Lung (tissue), 11 donors: ENCODE measurements at regions not wholly inside any gene's neighbourhood (a gene's known extent, or its start where the extent isn't known, plus 50 kb on each side); places are given as distances from the start of the nearest gene placed in this dataset.

Experiments used
- ATAC-seq: fragments of 200-7000 bp; cut with Tn5 transposase; one replicate; pipeline ENCODE4 v1.9.1; 2020; ENCODE audit warnings: moderate number of reproducible peaks; ENCODE audit not compliant: insufficient read depth, low FRiP score
- DNase-seq, 3 donors: peaks; one replicate each; pipeline ENCODE4 v3.0.0-alpha.2; 2013 to 2017
- H3K27ac ChIP-seq, 2 donors: one replicate each; pipeline ENCODE4 v1.5.1; 2013; ENCODE audit warnings: mild to moderate bottlenecking in 2 of 2, moderate library complexity in 2 of 2, control low read depth in 1 of 2, inconsistent platforms in 1 of 2, low read depth in 1 of 2, low read length in 1 of 2
- H3K27me3 ChIP-seq, 3 donors: one replicate each; pipeline ENCODE4 v1.5.1; 2013; ENCODE audit warnings: low read length in 2 of 3; ENCODE audit not compliant: control insufficient read depth in 3 of 3, insufficient read depth in 3 of 3
- H3K36me3 ChIP-seq, 4 donors: one replicate each; pipeline ENCODE4 v1.5.1; 2013; ENCODE audit warnings: low read length in 4 of 4, mild to moderate bottlenecking in 1 of 4, moderate library complexity in 1 of 4; ENCODE audit not compliant: control insufficient read depth in 4 of 4, insufficient read depth in 4 of 4
- H3K4me1 ChIP-seq, 5 donors: one replicate each; pipeline ENCODE4 v1.5.1; 2013; ENCODE audit warnings: low read length in 5 of 5, mild to moderate bottlenecking in 2 of 5, moderate library complexity in 1 of 5; ENCODE audit not compliant: control insufficient read depth in 5 of 5, insufficient read depth in 5 of 5
- H3K4me3 ChIP-seq: one replicate; pipeline ENCODE4 v1.5.1; 2013; ENCODE audit warnings: mild to moderate bottlenecking, control low read depth, moderate library complexity
- H3K9ac ChIP-seq, 2 donors: one replicate each; pipeline ENCODE4 v1.5.1; 2013; ENCODE audit warnings: low read length in 2 of 2, control low read depth in 1 of 2; ENCODE audit not compliant: insufficient read depth in 1 of 2
- H3K9me3 ChIP-seq, 4 donors: one replicate each; pipeline ENCODE4 v1.5.1; 2013; ENCODE audit warnings: low read length in 3 of 4, mild to moderate bottlenecking in 1 of 4, moderate library complexity in 1 of 4; ENCODE audit not compliant: control insufficient read depth in 4 of 4, insufficient read depth in 3 of 4
- WGBS, 2 donors: extraction: QIAGEN DNeasy Blood & Tissue Kit; methylation state at CpG; one replicate each; pipeline ENCODE4 v1.1.7; 2013; 5-methylcytosine and 5-hydroxymethylcytosine counted together
- TF ChIP-seq, protein P1 (sequence below): IDR thresholded peaks from 2 replicates; pipeline ENCODE4 v1.5.1; 2012; ENCODE audit warnings: mild to moderate bottlenecking; ENCODE audit errors: control extremely low read depth, extremely low read depth
- donor health status: control.
- donor health status: control.
- donor health status: Bipolar disorder and iron deficiency.
- donor health status: healthy.
- donor health status: DM: yes; HTN: yes; CAD: no.

DNA sequence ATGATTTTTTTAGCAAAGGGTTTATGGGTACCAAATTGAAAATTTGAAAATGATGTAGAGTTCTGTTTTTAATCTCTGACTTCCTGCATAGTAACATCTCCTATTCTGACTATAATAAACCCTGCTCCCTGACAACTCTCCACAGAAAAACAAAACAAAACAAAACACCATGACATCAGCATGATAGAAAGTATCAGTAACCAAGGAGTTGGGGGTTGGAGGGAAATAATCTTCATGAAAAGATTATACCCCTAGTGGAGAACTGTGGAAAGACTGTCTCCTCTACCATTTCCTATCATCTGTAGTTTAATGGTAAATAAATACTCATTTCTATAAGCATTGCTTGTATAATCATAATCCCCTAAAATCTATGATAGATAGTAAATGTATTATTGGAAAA lies 1034.8 kb downstream of the NLGN4Y start:
- Histone ChIP-seq H3K9me3 (no peaks in the 10 kb centered on the region), H3K27me3 (no peaks in the 10 kb centered on the region), H3K9ac (no peak overlapping the region), H3K36me3 (no peaks in the 10 kb centered on the region), H3K4me3 (no peak overlapping the region), H3K27ac (no peak overlapping the region), H3K4me1 (no peaks in the 10 kb centered on the region)
- DNase-seq (no peak), ATAC-seq (no peak)
- TF ChIP-seq, protein P1, sequence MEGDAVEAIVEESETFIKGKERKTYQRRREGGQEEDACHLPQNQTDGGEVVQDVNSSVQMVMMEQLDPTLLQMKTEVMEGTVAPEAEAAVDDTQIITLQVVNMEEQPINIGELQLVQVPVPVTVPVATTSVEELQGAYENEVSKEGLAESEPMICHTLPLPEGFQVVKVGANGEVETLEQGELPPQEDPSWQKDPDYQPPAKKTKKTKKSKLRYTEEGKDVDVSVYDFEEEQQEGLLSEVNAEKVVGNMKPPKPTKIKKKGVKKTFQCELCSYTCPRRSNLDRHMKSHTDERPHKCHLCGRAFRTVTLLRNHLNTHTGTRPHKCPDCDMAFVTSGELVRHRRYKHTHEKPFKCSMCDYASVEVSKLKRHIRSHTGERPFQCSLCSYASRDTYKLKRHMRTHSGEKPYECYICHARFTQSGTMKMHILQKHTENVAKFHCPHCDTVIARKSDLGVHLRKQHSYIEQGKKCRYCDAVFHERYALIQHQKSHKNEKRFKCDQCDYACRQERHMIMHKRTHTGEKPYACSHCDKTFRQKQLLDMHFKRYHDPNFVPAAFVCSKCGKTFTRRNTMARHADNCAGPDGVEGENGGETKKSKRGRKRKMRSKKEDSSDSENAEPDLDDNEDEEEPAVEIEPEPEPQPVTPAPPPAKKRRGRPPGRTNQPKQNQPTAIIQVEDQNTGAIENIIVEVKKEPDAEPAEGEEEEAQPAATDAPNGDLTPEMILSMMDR: no peak

DNA sequence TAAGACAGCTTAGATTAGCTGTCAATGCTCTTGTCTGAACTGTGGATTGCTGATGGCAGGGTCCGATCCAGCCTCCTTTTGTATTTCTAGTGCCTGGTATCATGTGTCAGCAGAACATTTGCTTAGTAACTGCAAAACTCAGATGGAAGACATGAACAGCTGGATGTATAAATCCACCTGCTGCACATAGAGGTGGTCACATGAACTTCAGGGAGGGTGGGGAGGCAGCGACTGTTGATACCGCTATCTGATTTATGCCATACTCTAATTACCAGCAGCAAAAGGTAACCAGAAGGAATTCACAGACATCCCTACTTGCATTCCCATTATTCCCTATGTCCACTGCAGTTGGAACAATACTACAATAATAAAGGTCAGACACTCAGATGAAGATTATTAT lies 1036.5 kb downstream of the NLGN4Y start:
- TF ChIP-seq, protein P1: no peak
- no peaks in the 10 kb centered on the region for H3K36me3 ChIP-seq
- H3K27me3 ChIP-seq: no peaks in the 10 kb centered on the region
- H3K4me1 ChIP-seq: no peaks in the 10 kb centered on the region
- 76% methylated on average over 3 of the region's 3 CpGs; no CpG with 5 or more reads in 1 of the 2 donors for WGBS, 2 donors
- H3K27ac ChIP-seq: no peak overlapping the region
- no peak for DNase-seq
- no peak for ATAC-seq
- no peaks in the 10 kb centered on the region for H3K9me3 ChIP-seq
- no peak overlapping the region for H3K9ac ChIP-seq
- no peak overlapping the region for H3K4me3 ChIP-seq

DNA sequence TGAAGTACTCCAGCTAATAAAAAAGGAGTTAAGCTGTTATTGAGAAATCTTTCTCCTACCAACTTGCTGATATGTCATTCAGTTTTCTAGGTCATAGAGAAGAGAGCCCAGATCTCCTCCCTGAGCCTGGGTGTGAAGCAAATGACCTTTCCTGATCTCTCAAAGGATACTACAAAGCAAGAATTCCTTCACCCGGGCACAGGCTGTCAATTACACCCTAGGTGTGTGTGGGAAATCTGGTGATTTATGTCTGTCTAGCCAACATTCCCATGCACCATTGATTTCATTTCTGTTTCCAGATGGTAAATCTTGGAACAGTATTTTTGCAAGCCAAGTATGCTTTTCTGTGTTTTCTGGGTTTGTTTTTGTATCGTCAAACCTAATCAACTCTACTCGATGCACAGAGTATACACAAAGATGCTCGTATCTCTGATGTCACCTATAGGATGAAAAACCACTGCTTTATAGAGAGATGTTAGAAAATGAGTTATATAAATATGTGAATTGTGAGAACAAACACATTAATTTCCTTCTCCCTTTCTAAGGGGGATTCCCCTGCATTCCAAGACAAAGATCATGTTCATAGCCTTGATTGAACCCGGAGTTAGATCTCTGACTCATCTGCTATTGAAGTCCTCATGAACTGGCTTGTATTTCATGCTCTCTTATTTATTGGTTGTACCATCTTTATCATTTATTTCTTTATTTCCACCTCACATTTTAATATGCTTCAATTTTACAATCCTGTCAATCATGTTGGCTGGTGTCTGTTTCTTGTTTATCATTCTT lies 1037.4 kb downstream of the NLGN4Y start:
- 72% methylated on average over 5 of the region's 5 CpGs; no CpG with 5 or more reads in 1 of the 2 donors for WGBS, 2 donors
- DNase-seq: no peak
- Histone ChIP-seq H3K4me3 (no peak overlapping the region), H3K9ac (no peak overlapping the region), H3K27ac (no peak overlapping the region), H3K36me3 (no peaks in the 10 kb centered on the region), H3K4me1 (no peaks in the 10 kb centered on the region), H3K27me3 (no peaks in the 10 kb centered on the region), H3K9me3 (no peaks in the 10 kb centered on the region)
- TF ChIP-seq, protein P1: no peak
- ATAC-seq: no peak

DNA sequence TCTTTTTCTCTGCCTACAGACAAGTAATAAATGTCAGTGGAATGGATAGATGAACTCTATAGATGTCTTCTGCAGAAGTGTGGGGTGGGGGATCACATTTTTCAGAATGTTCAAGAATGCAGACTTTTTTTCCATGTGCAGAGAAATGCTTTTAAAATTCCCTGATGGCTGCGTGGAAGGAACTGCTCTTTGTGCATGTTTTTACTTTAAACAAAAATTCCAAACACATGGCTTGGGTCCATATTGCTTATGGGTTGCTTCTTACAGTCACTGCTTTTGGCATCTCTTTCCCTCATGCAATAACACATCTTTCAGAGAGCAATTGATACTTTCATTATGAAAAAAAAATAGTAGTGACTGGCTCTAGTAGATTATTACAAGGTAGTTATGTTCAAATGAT lies 1053.6 kb downstream of the NLGN4Y start:
- Histone ChIP-seq H3K9ac (no peak overlapping the region), H3K4me3 (no peak overlapping the region), H3K4me1 (no peaks in the 10 kb centered on the region), H3K36me3 (no peaks in the 10 kb centered on the region), H3K27ac (no peak overlapping the region), H3K27me3 (no peaks in the 10 kb centered on the region), H3K9me3 (no peaks in the 10 kb centered on the region)
- TF ChIP-seq, protein P1: no peak
- 64% methylated on average over 1 of the region's 1 CpG; no CpG with 5 or more reads in 1 of the 2 donors for WGBS, 2 donors
- ATAC-seq (no peak), DNase-seq (peak in 1 of 3 donors; percentile 53)
